ENCODE measurements at regions not wholly inside any gene's neighbourhood (a gene's known extent, or its start where the extent isn't known, plus 50 kb on each side); places are given as distances from the start of the nearest gene placed in this dataset.

DNA sequence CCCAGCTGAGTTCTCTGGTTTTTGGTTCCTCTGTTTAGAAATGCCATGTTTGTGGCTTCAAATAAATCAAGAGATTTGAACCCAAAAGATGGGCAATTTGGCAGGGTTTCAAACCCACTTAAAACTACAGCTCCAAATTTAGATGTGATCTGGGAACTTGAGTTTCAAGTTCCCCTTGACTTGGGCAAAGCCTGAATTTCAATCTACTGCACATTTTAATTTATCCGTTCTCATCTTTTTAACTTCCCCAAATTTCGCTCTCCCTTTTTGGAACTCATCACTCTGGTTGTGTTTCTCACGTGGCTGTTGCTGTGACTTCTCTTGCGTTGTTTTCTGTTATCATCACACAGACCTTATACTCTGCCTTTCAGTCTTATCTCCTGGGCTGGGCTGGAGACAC lies 230.9 kb downstream of the CDC5L start:
- TF ChIP-seq CTCF (IDR thresholded peaks at IDR 0.05): no peak
- no peak for TF ChIP-seq POLR2A (IDR thresholded peaks at IDR 0.05)
- TF ChIP-seq EP300 (IDR thresholded peaks at IDR 0.05): no peak
